ENCODE measurements at regions not wholly inside any gene's neighbourhood (a gene's known extent, or its start where the extent isn't known, plus 50 kb on each side); places are given as distances from the start of the nearest gene placed in this dataset.

DNA sequence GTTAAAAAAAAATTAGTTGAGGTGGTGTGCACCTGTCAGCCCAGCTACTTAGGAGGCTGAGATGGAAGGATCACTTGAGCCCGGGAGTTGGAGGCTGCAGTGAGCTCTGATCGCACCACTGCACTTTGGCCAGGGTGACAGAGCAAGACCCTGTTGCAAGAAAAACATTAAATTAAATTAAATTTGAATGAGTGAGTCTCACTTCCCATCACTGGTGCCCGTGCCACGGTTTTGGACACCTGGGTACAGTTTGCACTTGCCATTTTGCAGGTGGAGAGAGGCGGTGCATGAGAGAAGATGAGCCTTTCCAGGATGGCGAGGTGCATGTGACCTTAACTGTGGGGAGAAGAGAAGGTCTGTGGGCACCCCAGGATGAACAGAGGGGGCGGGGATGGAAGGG is 60.3 kb upstream of the ZNF536 start:
- TF ChIP-seq ZNF48 (tag by site-specific recombination; IDR thresholded peaks at IDR 0.05) (no peak), KLF10 (tag by site-specific recombination; IDR thresholded peaks at IDR 0.05) (no peak), ZXDB (tag by site-specific recombination; IDR thresholded peaks at IDR 0.05) (no peak), ZNF529 (tag by site-specific recombination; IDR thresholded peaks at IDR 0.05; ENCODE audit: insufficient replicate concordance) (no peak), ZNF629 (tag by site-specific recombination; IDR thresholded peaks at IDR 0.05) (no peak), REPIN1 (tag by site-specific recombination; IDR thresholded peaks at IDR 0.05; ENCODE audit: low read depth) (no peak), ZNF776 (tag by site-specific recombination; IDR thresholded peaks at IDR 0.05; ENCODE audit: borderline replicate concordance) (no peak), SP3 (tag by site-specific recombination; IDR thresholded peaks at IDR 0.05) (no peak), PRDM10 (tag by site-specific recombination; IDR thresholded peaks at IDR 0.05) (no peak), ZNF670 (tag by site-specific recombination; IDR thresholded peaks at IDR 0.05; ENCODE audit: low read depth) (no peak), ZBTB44 (tag by site-specific recombination; IDR thresholded peaks at IDR 0.05) (no peak), ZNF302 (tag by site-specific recombination; IDR thresholded peaks at IDR 0.05; ENCODE audit: low read depth) (no peak), ZSCAN23 (tag by site-specific recombination; IDR thresholded peaks at IDR 0.05) (no peak)
- H3K4me1 ChIP-seq (ENCODE audit: control insufficient read depth, insufficient read depth, low read length): peaks cover 4% of the 10 kb centered on the region; the same call in 1 of the 2 replicates
- peaks cover 4% of the 10 kb centered on the region for H3K9me3 ChIP-seq (ENCODE audit: control insufficient read depth, insufficient read depth, low read depth, low read length)
- ChIA-PET POLR2A (no interaction called here), CTCF (interaction anchor here (0.5 kb wide), 1 partner anchor 61 kb away, joined by 3 read pairs; no protein-coding TSS in a partner anchor)
- H3K27ac ChIP-seq (ENCODE audit: extremely low read depth, low read depth, low read length): no peak overlapping the region
- H3K4me3 ChIP-seq (ENCODE audit: low read depth, low read length): no peak overlapping the region
- H3K36me3 ChIP-seq (ENCODE audit: control insufficient read depth in 2 of 2, insufficient read depth in 1 of 2, low read length in 2 of 2): no peaks in the 10 kb centered on the region

DNA sequence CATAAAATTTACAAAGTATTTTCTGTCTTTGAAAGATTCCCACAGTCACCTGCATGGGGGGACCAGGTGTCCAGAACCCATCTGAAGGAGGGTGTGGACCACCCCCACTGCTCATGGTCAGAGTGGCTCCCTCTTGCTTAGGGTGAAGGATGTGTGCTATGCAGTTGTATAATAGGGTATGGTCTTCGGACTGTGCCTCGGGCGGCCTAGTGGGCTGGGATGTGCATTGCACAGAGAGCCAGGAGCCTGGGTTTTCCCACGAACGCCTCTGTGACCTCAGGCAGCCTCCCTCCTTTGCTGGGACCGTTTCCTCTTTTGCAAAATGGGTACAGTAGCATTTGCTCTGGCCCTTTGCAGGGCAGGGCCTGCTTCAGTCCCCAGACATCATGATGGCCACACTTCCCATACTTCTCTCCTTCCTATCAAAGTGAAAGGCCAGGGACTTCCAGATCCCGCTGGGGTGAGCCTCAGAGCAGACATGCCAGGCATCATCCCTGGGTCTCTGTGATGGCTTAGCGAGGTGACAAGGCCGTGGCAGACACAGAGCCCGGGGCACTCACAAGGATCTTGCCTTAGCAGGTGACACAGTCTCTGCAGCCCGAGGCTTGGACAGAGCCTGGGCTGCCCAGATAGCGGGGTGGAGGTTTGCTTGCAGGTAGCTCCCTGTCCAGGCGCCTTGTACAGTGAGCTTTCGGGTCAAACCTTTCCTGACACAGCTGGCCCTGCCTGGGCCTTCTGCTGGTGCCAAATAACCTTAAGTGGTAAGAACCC is 59.4 kb upstream of the ZNF536 start:
- Histone ChIP-seq H3K4me1 (ENCODE audit: control insufficient read depth, insufficient read depth, low read length) (no peaks in the 10 kb centered on the region), H3K27ac (ENCODE audit: extremely low read depth, low read depth, low read length) (no peak overlapping the region), H3K4me3 (ENCODE audit: low read depth, low read length) (no peak overlapping the region), H3K9me3 (ENCODE audit: control insufficient read depth, insufficient read depth, low read depth, low read length) (peaks cover 4% of the 10 kb centered on the region), H3K36me3 (ENCODE audit: control insufficient read depth in 2 of 2, insufficient read depth in 1 of 2, low read length in 2 of 2) (no peaks in the 10 kb centered on the region)
- ChIA-PET POLR2A (no interaction called here), CTCF (no interaction called here)
- TF ChIP-seq ZNF530 (tag by site-specific recombination; IDR thresholded peaks at IDR 0.05; ENCODE audit: low read depth) (no peak), ZNF202 (tag by site-specific recombination; IDR thresholded peaks at IDR 0.05; ENCODE audit: borderline replicate concordance) (no peak), ZSCAN30 (tag by site-specific recombination; IDR thresholded peaks at IDR 0.05) (no peak), ZNF133 (tag by site-specific recombination; IDR thresholded peaks at IDR 0.05) (no peak), KLF7 (tag by site-specific recombination; IDR thresholded peaks at IDR 0.05; ENCODE audit: borderline replicate concordance) (no peak), ZSCAN4 (tag by site-specific recombination; IDR thresholded peaks at IDR 0.05) (no peak), ZNF211 (tag by site-specific recombination; IDR thresholded peaks at IDR 0.05; ENCODE audit: low read depth) (no peak), ZNF837 (tag by site-specific recombination; IDR thresholded peaks at IDR 0.05) (no peak), ZBTB6 (tag by site-specific recombination; IDR thresholded peaks at IDR 0.05) (no peak), ZBTB44 (tag by site-specific recombination; IDR thresholded peaks at IDR 0.05) (no peak), ZNF223 (tag by site-specific recombination; IDR thresholded peaks at IDR 0.05) (no peak), ZNF366 (tag by site-specific recombination; conservative IDR thresholded peaks at IDR 0.05) (no peak)
